ENCODE measurements at regions not wholly inside any gene's neighbourhood (a gene's known extent, or its start where the extent isn't known, plus 50 kb on each side); places are given as distances from the start of the nearest gene placed in this dataset.

DNA sequence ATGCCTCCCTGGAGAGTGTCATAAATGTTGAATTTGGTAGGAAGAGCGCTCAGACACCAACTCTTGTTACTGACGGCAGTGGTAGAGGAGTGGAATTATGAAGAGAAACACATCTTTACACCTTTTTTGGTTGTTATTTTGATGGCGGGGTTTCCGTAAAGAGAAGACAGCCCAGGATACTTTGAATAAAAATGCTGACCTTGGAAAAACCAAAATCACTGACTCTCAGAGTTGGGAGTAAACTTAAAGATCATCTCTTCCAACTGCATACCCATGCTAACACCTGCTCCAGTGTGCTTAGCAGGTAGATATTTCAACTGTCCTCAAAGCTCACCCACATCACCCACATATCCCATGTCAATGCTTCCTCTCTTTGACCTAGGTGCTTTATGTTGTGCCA lies 498.6 kb downstream of the LIG4 start:
- intact Hi-C loops (cut with micrococcal nuclease): no loop called here
- TF ChIP-seq, protein P1, sequence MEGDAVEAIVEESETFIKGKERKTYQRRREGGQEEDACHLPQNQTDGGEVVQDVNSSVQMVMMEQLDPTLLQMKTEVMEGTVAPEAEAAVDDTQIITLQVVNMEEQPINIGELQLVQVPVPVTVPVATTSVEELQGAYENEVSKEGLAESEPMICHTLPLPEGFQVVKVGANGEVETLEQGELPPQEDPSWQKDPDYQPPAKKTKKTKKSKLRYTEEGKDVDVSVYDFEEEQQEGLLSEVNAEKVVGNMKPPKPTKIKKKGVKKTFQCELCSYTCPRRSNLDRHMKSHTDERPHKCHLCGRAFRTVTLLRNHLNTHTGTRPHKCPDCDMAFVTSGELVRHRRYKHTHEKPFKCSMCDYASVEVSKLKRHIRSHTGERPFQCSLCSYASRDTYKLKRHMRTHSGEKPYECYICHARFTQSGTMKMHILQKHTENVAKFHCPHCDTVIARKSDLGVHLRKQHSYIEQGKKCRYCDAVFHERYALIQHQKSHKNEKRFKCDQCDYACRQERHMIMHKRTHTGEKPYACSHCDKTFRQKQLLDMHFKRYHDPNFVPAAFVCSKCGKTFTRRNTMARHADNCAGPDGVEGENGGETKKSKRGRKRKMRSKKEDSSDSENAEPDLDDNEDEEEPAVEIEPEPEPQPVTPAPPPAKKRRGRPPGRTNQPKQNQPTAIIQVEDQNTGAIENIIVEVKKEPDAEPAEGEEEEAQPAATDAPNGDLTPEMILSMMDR (IDR thresholded peaks at IDR 0.05; ENCODE audit: borderline replicate concordance): no peak
- H3K27ac ChIP-seq (replicated peaks): no peak overlapping the region
- H3K4me1 ChIP-seq: no peaks in the 10 kb centered on the region
- no peaks in the 10 kb centered on the region for H3K9me3 ChIP-seq (replicated peaks)
- H3K36me3 ChIP-seq: no peaks in the 10 kb centered on the region
- H3K27me3 ChIP-seq (ENCODE audit: low read depth): no peaks in the 10 kb centered on the region
- no peak overlapping the region for H3K4me3 ChIP-seq
- no peak for DNase-seq

DNA sequence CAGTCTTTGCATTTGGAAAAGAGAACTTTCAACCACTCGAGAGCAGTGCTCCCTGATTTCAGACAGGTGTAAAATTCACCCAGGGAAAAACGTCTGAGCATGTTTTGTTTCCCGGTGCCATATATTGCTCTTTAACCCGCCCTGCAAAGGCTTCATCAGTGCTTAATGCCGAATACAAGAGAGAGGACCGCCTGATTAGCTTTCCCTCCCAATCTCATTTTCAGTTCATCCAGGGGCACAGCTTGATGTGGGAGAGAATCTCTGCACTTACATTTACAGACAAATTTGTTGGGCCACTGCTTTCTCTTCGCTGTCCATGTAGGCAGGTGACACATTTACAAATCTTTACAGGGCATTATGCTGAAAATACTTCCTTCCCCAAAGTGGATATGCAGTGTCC lies 499.1 kb downstream of the LIG4 start:
- Histone ChIP-seq H3K4me1 (no peaks in the 10 kb centered on the region), H3K27ac (replicated peaks) (no peak overlapping the region), H3K9me3 (replicated peaks) (no peaks in the 10 kb centered on the region), H3K36me3 (no peaks in the 10 kb centered on the region), H3K27me3 (ENCODE audit: low read depth) (no peaks in the 10 kb centered on the region), H3K4me3 (no peak overlapping the region)
- intact Hi-C loops (cut with micrococcal nuclease): no loop called here
- DNase-seq: no peak
- TF ChIP-seq, protein P1 (IDR thresholded peaks at IDR 0.05; ENCODE audit: borderline replicate concordance): no peak

DNA sequence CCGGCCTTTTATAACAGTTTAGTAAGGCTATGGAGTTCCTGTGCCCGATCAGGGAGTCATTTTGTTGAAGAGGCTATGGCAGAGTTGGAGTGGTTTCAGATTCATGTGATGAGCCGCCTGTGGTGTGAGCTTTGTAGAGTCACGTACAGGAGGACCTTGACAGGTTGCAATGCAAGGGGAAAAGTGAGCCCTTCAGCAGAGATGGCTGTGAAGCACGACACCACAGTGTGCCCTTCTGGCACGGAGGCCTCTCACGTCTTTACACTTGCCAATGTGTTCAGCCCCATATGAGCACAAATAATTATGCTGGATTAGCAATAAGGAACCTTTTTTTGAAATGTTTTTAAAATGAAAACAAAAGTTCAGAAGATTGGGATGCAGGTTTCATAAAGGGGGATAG lies 499.8 kb downstream of the LIG4 start:
- TF ChIP-seq, protein P1 (IDR thresholded peaks at IDR 0.05; ENCODE audit: borderline replicate concordance): no peak
- no peak overlapping the region for H3K27ac ChIP-seq (replicated peaks)
- no peaks in the 10 kb centered on the region for H3K27me3 ChIP-seq (ENCODE audit: low read depth)
- no peaks in the 10 kb centered on the region for H3K36me3 ChIP-seq
- DNase-seq: no peak
- no peaks in the 10 kb centered on the region for H3K4me1 ChIP-seq
- intact Hi-C loops (cut with micrococcal nuclease): no loop called here
- no peaks in the 10 kb centered on the region for H3K9me3 ChIP-seq (replicated peaks)
- H3K4me3 ChIP-seq: no peak overlapping the region

DNA sequence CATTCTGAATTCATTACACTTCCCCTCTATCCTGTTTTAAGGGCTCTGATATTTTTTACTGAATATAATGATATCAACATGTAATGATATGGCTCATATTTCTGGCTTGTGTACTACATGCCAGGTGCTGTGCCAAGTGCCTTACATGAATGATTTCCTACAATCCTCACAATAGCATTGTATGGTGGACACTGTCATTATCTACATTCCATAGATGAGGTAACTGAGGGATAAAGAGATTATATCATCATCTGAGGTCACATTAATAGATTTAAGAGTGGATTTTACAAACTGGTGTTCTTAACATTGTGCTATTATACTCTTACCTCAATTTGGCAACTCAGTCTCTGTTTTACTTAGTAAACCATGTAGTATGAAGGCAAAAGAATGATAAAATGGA lies 502.0 kb downstream of the LIG4 start:
- H3K27me3 ChIP-seq (ENCODE audit: low read depth): no peaks in the 10 kb centered on the region

DNA sequence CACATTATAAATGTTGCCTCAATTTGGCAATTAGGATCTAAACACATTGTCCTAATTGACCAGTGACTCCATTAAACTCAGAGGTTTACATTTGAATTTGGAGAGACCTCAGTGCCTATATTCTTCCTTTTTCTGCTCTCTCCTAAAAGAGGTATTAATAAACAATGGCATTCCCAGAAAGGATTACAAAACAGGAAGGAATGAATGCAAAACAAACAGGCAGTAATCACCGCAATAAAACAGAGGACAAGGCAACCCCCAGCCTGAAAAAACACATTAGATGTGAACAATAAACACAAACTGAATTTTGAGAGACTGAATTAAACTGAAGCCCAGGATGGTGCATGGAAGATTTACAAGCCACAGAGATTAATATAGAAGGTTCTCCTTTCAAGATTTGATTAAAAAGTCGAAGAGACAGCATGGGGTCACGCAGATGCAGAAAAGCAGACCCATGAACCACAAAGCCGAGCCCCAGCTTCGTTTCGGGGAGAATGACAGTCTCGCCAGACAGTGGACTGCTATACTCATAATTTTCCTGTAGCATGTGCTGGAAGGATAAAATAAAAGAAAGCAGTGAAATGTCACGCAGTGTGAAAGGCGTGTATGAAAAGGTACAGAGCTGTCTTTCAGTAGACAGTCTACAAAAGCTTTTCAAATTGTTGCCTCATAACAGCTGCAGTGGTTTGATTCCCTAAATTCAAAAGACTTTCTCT lies 503.0 kb downstream of the LIG4 start:
- no peak for DNase-seq
- TF ChIP-seq, protein P1 (IDR thresholded peaks at IDR 0.05; ENCODE audit: borderline replicate concordance): no peak
- intact Hi-C loops (cut with micrococcal nuclease): no loop called here
- no peak overlapping the region for H3K27ac ChIP-seq (replicated peaks)
- H3K27me3 ChIP-seq (ENCODE audit: low read depth): no peaks in the 10 kb centered on the region
- no peaks in the 10 kb centered on the region for H3K9me3 ChIP-seq (replicated peaks)
- H3K4me1 ChIP-seq: no peaks in the 10 kb centered on the region
- H3K4me3 ChIP-seq: no peak overlapping the region
- H3K36me3 ChIP-seq: no peaks in the 10 kb centered on the region

More for the DNA sequence above, 502.0 kb downstream of the LIG4 start:
- H3K9me3 ChIP-seq (replicated peaks): no peaks in the 10 kb centered on the region
- TF ChIP-seq, protein P1 (IDR thresholded peaks at IDR 0.05; ENCODE audit: borderline replicate concordance): no peak
- H3K27ac ChIP-seq (replicated peaks): no peak overlapping the region
- H3K36me3 ChIP-seq: no peaks in the 10 kb centered on the region
- DNase-seq: no peak
- intact Hi-C loops (cut with micrococcal nuclease): no loop called here
- H3K4me3 ChIP-seq: no peak overlapping the region
- H3K4me1 ChIP-seq: no peaks in the 10 kb centered on the region

All from left ventricle myocardium inferior (tissue), 1 donor.